Gastrocnemius medialis (tissue), 4 donors: ENCODE measurements at regions not wholly inside any gene's neighbourhood (a gene's known extent, or its start where the extent isn't known, plus 50 kb on each side); places are given as distances from the start of the nearest gene placed in this dataset.

Source experiments
- ATAC-seq, 2 donors: fragments of 150-250 bp; one replicate each; pipeline ENCODE4 v1.9.1; 2016
- DNase-seq, 2 donors: peaks; one replicate each; pipeline ENCODE4 v3.0.0-alpha.2; 2019
- H3K27ac ChIP-seq, 4 donors: fragments of 200-600 bp; sonication (generic); 1 replicate in 1 of 4; 2 replicates in 3 of 4; pipeline ENCODE4 v1.5.1; 2016 to 2018; ENCODE audit warnings: mild to moderate bottlenecking in 2 of 4, moderate library complexity in 1 of 4
- H3K27me3 ChIP-seq, 3 donors: fragments of 200-600 bp; sonication (generic) in 2 of 3; 1 replicate in 1 of 3; 2 replicates in 2 of 3; pipeline versions ENCODE4 v1.5.1 to v1.6.0; 2016 to 2019; ENCODE audit warnings: mild to moderate bottlenecking in 1 of 3, moderate library complexity in 1 of 3
- H3K36me3 ChIP-seq, 2 donors: fragments of 200-600 bp; sonication (generic) in 1 of 2; one replicate each; pipeline ENCODE4 v1.5.1; 2017 to 2018
- H3K4me1 ChIP-seq, 2 donors: fragments of 200-600 bp; sonication (generic) in 1 of 2; one replicate each; pipeline ENCODE4 v1.5.1; 2016 to 2017; ENCODE audit warnings: mild to moderate bottlenecking in 2 of 2
- H3K4me3 ChIP-seq, 4 donors: fragments of 200-600 bp; sonication (generic) in 3 of 4; 1 replicate in 1 of 4; 2 replicates in 3 of 4; pipeline ENCODE4 v1.5.1; 2016 to 2019; ENCODE audit warnings: mild to moderate bottlenecking in 2 of 4
- H3K9me3 ChIP-seq, 3 donors: fragments of 200-600 bp; sonication (generic) in 2 of 3; 1 replicate in 1 of 3; 2 replicates in 2 of 3; pipeline ENCODE4 v1.5.1; 2016 to 2019
- POLR2A ChIP-seq, 2 donors: fragments of 450-650 bp; IDR thresholded peaks; one replicate each; pipeline ENCODE4 v1.6.1; 2017; ENCODE audit warnings: antibody characterized with exemption in 2 of 2, mild to moderate bottlenecking in 2 of 2, moderate library complexity in 2 of 2
- in situ Hi-C, 4 donors: fragments of 200-750 bp; cut with MboI; loops; one replicate each; pipeline versions ENCODE4 v1.15.0 to v1.8.0; 2017; ENCODE audit warnings: low sequenced_read_pairs in 4 of 4
- intact Hi-C: fragments of 100-400 bp; cut with DNase I; formaldehyde crosslinking; loops from one replicate; pipeline ENCODE4 v1.15.1; 2023; ENCODE audit warnings: low total_unique reads
- TF ChIP-seq, protein P1 (sequence below), 5 experiments: fragments of 450-650 bp in 3 of 5; fragments of 200-600 bp in 2 of 5; sonication (generic) in 2 of 5; IDR thresholded peaks in 4 of 5; conservative IDR thresholded peaks in 1 of 5; 1 replicate in 4 of 5; 2 replicates in 1 of 5; pipeline ENCODE4 v1.5.1; 2016 to 2019; ENCODE audit warnings: antibody characterized with exemption in 5 of 5, mild to moderate bottlenecking in 3 of 5, moderate library complexity in 3 of 5

DNA sequence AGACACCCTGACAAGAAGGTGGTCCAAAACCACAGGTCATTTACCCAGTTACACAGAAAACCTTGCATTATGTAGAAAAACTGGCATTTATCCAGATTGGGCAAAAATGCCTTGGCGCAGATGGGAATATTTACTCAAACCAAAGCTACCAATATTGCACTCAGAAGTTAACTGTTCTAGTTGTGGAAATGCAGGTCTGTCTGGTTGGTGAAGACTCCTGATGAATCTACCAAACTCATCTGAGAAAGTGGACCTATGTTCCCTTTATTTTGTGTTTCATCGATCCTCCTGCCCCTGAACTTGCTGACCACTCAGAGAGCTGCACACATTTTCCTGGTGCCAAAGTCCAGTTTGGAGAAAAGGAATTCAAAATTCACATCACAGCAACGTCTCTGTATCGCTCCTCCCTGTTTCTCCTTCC lies 85.2 kb upstream of the ALDH1A1 start:
- Histone ChIP-seq H3K27me3 (no peaks in the 10 kb centered on the region), H3K4me3 (no peak overlapping the region), H3K9me3 (no peaks in the 10 kb centered on the region), H3K4me1 (peaks cover 0 to 17% of the 10 kb centered on the region in 2 donors), H3K27ac (peak overlapping the region; percentile 22 to 66 (median 52)), H3K36me3 (no peaks in the 10 kb centered on the region)
- in situ Hi-C loops: no loop called here
- ATAC-seq: no peak
- intact Hi-C loops: no loop called here
- no peak for DNase-seq
- no peak for TF ChIP-seq POLR2A (IDR thresholded peaks at IDR 0.05)
- TF ChIP-seq, protein P1, sequence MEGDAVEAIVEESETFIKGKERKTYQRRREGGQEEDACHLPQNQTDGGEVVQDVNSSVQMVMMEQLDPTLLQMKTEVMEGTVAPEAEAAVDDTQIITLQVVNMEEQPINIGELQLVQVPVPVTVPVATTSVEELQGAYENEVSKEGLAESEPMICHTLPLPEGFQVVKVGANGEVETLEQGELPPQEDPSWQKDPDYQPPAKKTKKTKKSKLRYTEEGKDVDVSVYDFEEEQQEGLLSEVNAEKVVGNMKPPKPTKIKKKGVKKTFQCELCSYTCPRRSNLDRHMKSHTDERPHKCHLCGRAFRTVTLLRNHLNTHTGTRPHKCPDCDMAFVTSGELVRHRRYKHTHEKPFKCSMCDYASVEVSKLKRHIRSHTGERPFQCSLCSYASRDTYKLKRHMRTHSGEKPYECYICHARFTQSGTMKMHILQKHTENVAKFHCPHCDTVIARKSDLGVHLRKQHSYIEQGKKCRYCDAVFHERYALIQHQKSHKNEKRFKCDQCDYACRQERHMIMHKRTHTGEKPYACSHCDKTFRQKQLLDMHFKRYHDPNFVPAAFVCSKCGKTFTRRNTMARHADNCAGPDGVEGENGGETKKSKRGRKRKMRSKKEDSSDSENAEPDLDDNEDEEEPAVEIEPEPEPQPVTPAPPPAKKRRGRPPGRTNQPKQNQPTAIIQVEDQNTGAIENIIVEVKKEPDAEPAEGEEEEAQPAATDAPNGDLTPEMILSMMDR (IDR thresholded peaks at IDR 0.05 in 4 of 5, conservative IDR thresholded peaks at IDR 0.05 in 1 of 5): no peak

DNA sequence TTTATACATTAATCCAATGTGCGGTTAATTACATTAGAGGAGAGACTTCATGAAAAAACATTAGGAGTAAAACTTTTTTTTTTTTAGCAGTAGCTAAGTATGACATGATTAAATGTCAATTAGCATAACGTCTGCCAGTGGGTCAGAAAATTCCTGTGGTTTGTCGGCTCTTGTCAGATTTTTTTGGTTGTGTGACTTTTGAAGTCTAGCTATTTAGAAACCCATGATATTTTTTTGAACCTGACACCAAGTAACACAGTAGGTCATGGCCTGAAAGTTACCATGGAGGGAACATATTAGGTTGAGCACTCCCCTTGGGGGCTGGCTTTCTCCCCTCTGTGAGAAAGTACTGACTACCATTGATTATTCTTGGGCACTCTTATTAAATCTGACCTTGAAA lies 84.8 kb upstream of the ALDH1A1 start:
- intact Hi-C loops (no loop called here), in situ Hi-C loops (no loop called here)
- ATAC-seq (peak in 1 of 2 donors; percentile 26), DNase-seq (no peak)
- H3K4me3 ChIP-seq: no peak overlapping the region
- peaks cover 0 to 17% of the 10 kb centered on the region in 2 donors for H3K4me1 ChIP-seq
- H3K27ac ChIP-seq: no peak overlapping the region
- TF ChIP-seq, protein P1 (IDR thresholded peaks at IDR 0.05 in 4 of 5, conservative IDR thresholded peaks at IDR 0.05 in 1 of 5): no peak
- no peak for TF ChIP-seq POLR2A (IDR thresholded peaks at IDR 0.05)
- no peaks in the 10 kb centered on the region for H3K27me3 ChIP-seq
- H3K9me3 ChIP-seq: no peaks in the 10 kb centered on the region
- H3K36me3 ChIP-seq: no peaks in the 10 kb centered on the region

- in situ Hi-C loops: no loop called here
- no peak for DNase-seq
These were observed 82.1 kb upstream of the ALDH1A1 start for GRCh38 chr9:73034962-73035361.

DNA sequence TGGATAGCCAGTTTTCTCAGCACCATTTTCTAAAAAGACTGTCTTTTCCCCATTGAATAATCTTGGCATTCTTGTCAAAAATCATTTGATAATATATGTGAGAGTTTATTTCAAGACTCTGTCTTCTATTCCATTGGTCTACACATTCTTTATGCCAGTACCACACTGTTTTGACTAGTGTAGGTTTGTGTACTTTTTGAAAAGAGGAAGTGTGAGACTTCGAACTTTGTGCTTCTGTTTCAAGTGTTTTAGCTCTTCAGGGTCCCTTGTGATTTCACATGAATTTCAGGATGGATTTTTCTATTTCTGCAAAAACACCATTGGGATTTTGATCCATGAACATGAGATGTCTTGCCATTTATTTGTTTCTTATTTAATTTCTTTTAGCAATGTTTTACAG lies 78.5 kb upstream of the ALDH1A1 start:
- Histone ChIP-seq H3K36me3 (no peaks in the 10 kb centered on the region), H3K4me1 (no peaks in the 10 kb centered on the region), H3K27ac (no peak overlapping the region), H3K9me3 (no peaks in the 10 kb centered on the region), H3K27me3 (no peaks in the 10 kb centered on the region), H3K4me3 (no peak overlapping the region)
- ATAC-seq (no peak), DNase-seq (no peak)
- in situ Hi-C loops (no loop called here), intact Hi-C loops (no loop called here)
- no peak for TF ChIP-seq POLR2A (IDR thresholded peaks at IDR 0.05)
- TF ChIP-seq, protein P1 (IDR thresholded peaks at IDR 0.05 in 4 of 5, conservative IDR thresholded peaks at IDR 0.05 in 1 of 5): no peak

More at GRCh38 chr9:73034962-73035361, 82.1 kb upstream of the ALDH1A1 start:
- intact Hi-C loops: no loop called here
- no peak for ATAC-seq
- Histone ChIP-seq H3K9me3 (no peaks in the 10 kb centered on the region), H3K27ac (no peak overlapping the region), H3K4me1 (peaks cover 0 to 17% of the 10 kb centered on the region in 2 donors), H3K27me3 (no peaks in the 10 kb centered on the region), H3K4me3 (no peak overlapping the region), H3K36me3 (no peaks in the 10 kb centered on the region)
- no peak for TF ChIP-seq POLR2A (IDR thresholded peaks at IDR 0.05)
- TF ChIP-seq, protein P1 (IDR thresholded peaks at IDR 0.05 in 4 of 5, conservative IDR thresholded peaks at IDR 0.05 in 1 of 5): no peak

- in situ Hi-C loops: no loop called here
- ATAC-seq (peak in 1 of 2 donors; percentile 19), DNase-seq (no peak)
- Histone ChIP-seq H3K27ac (peak overlapping the region in 1 of 4 donors; percentile 8), H3K4me3 (no peak overlapping the region), H3K9me3 (no peaks in the 10 kb centered on the region), H3K4me1 (no peaks in the 10 kb centered on the region), H3K27me3 (no peaks in the 10 kb centered on the region), H3K36me3 (no peaks in the 10 kb centered on the region)
- intact Hi-C loops: no loop called here
- TF ChIP-seq, protein P1 (IDR thresholded peaks at IDR 0.05 in 4 of 5, conservative IDR thresholded peaks at IDR 0.05 in 1 of 5): no peak
- no peak for TF ChIP-seq POLR2A (IDR thresholded peaks at IDR 0.05)
These were observed 77.6 kb upstream of the ALDH1A1 start for GRCh38 chr9:73030370-73031030.
